Stimulated activated CD8-positive, alpha-beta memory T cell treated with anti-CD3 and anti-CD28 coated beads, Interleukin-7, amount 100 ng/mL, for 4 hours (primary cell): ENCODE measurements at regions not wholly inside any gene's neighbourhood (a gene's known extent, or its start where the extent isn't known, plus 50 kb on each side); places are given as distances from the start of the nearest gene placed in this dataset.

Experiments used
- DNase-seq, 2 donors: peaks; one replicate each; pipeline ENCODE4 v3.0.0-alpha.2; 2020; ENCODE audit warnings: low read depth in 2 of 2

GRCh38 chr13:104002216-104002615 is 936.0 kb upstream of the SLC10A2 start:
- no peak for DNase-seq

GRCh38 chr13:104001766-104002165 is 935.5 kb upstream of the SLC10A2 start:
- no peak for DNase-seq

GRCh38 chr13:103996733-103997132 is 930.5 kb upstream of the SLC10A2 start:
- DNase-seq = no peak

GRCh38 chr13:103983948-103984347 is 917.7 kb upstream of the SLC10A2 start:
- no peak for DNase-seq

- DNase-seq = no peak
These were observed 910.2 kb upstream of the SLC10A2 start for GRCh38 chr13:103976371-103976770.

- no peak for DNase-seq
These were observed 907.5 kb upstream of the SLC10A2 start for GRCh38 chr13:103973740-103974139.

- no peak for DNase-seq
These were observed 903.4 kb upstream of the SLC10A2 start for GRCh38 chr13:103969520-103970050.

- no peak for DNase-seq
These were observed 899.5 kb upstream of the SLC10A2 start for GRCh38 chr13:103965506-103966243.

GRCh38 chr13:103961784-103962183 is 895.6 kb upstream of the SLC10A2 start:
- no peak for DNase-seq

GRCh38 chr13:103961129-103961528 is 894.9 kb upstream of the SLC10A2 start:
- DNase-seq = no peak

GRCh38 chr13:103960001-103960400 is 893.8 kb upstream of the SLC10A2 start:
- DNase-seq = no peak

- no peak for DNase-seq
These were observed 892.5 kb upstream of the SLC10A2 start for GRCh38 chr13:103958691-103959090.

GRCh38 chr13:103957939-103958338 is 891.7 kb upstream of the SLC10A2 start:
- no peak for DNase-seq

GRCh38 chr13:103953859-103954258 is 887.6 kb upstream of the SLC10A2 start:
- no peak for DNase-seq

GRCh38 chr13:103952183-103952582 is 886.0 kb upstream of the SLC10A2 start:
- no peak for DNase-seq

- DNase-seq = no peak
These were observed 882.2 kb upstream of the SLC10A2 start for GRCh38 chr13:103948426-103948825.

GRCh38 chr13:103945836-103946235 is 879.6 kb upstream of the SLC10A2 start:
- no peak for DNase-seq

GRCh38 chr13:103941506-103942140 is 875.4 kb upstream of the SLC10A2 start:
- DNase-seq = no peak

GRCh38 chr13:103935117-103935516 is 868.9 kb upstream of the SLC10A2 start:
- DNase-seq = no peak

GRCh38 chr13:103931885-103932284 is 865.7 kb upstream of the SLC10A2 start:
- no peak for DNase-seq

- no peak for DNase-seq
These were observed 865.2 kb upstream of the SLC10A2 start for GRCh38 chr13:103931331-103931845.

GRCh38 chr13:103926118-103926517 is 859.9 kb upstream of the SLC10A2 start:
- DNase-seq = no peak

GRCh38 chr13:103908911-103909310 is 842.7 kb upstream of the SLC10A2 start:
- DNase-seq = no peak
